Retinal pigment epithelial cell (primary cell): ENCODE measurements at regions not wholly inside any gene's neighbourhood (a gene's known extent, or its start where the extent isn't known, plus 50 kb on each side); places are given as distances from the start of the nearest gene placed in this dataset.
A peak's percentile ranks its signal among the peaks of the same experiment; 100 is the strongest.

Experiments used
- DNase-seq: peaks from one replicate; pipeline ENCODE4 v3.0.0-alpha.2; 2010; ENCODE audit warnings: low read depth
- H3K4me3 ChIP-seq: 2 replicates; pipeline ENCODE4 v1.5.1; 2011; ENCODE audit warnings: mild to moderate bottlenecking, low read length, control low read depth, moderate library complexity
- CTCF ChIP-seq: conservative IDR thresholded peaks from 2 replicates; pipeline ENCODE4 v1.5.1; 2011; ENCODE audit warnings: low read depth, low read length, control low read depth, inconsistent platforms

- no peak for DNase-seq
- no peak overlapping the region for H3K4me3 ChIP-seq
- no peak for TF ChIP-seq CTCF
These were observed 61.6 kb upstream of the SLCO4A1 start for GRCh38 chr20:62580733-62581132.

- no peak overlapping the region for H3K4me3 ChIP-seq
- TF ChIP-seq CTCF: no peak
- DNase-seq: no peak
These were observed 61.0 kb upstream of the SLCO4A1 start for GRCh38 chr20:62581308-62581707.

DNA sequence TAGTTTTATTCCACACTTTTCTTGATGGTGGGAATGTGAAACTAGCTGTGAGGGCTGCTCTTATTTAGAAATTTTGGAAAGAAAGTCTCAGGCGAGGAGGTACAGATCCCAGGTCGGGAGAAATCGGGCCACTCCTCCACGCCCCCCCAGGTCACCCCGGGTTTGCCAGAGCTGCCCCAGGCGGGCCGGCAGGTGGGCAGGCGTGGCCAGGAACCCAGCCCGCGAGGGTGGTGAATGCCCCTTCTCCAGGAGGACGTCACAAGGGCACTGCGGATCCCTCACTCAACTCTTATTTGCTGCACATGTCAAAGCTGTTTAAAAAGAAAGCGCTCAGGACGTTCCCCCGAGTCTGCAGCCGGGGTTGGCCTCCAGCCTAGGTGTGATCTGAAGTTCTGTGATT, 60.5 kb upstream of the SLCO4A1 start:
- no peak for DNase-seq
- no peak overlapping the region for H3K4me3 ChIP-seq
- no peak for TF ChIP-seq CTCF

GRCh38 chr20:62583424-62583920, 58.8 kb upstream of the SLCO4A1 start:
- H3K4me3 ChIP-seq: no peak overlapping the region
- TF ChIP-seq CTCF: peak; percentile 30
- no peak for DNase-seq

GRCh38 chr20:62584671-62585460, 57.4 kb upstream of the SLCO4A1 start:
- no peak for TF ChIP-seq CTCF
- no peak for DNase-seq
- no peak overlapping the region for H3K4me3 ChIP-seq

DNA sequence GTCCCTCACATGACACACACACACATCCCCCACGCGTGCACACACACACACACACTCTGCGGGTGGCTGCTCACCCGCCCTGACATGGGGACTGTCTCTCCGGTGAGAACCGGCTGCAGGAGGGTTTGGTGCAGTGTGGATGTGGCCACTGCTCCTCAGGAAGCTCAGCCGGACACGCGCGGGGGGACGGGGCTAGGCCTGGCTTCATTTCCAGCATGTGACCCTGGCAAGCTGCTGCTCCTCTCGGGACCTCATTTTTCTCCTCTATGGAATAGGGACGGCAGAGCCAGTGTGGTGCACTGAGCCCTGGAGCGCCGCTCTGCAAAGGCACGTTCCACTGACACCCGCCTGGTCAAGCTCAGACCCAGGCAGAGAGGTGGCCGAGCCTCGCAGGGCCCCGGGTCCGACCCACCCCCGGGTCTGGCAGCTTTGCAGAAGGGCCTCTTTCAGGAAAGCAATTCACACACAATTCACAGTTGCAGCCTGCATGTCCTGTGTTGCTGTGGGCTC, 56.8 kb upstream of the SLCO4A1 start:
- no peak overlapping the region for H3K4me3 ChIP-seq
- no peak for TF ChIP-seq CTCF
- DNase-seq: no peak

GRCh38 chr20:62586799-62587198, 55.5 kb upstream of the SLCO4A1 start:
- DNase-seq: no peak
- no peak overlapping the region for H3K4me3 ChIP-seq
- TF ChIP-seq CTCF: no peak
